Left ventricle myocardium superior (tissue), 1 donor: ENCODE measurements at regions not wholly inside any gene's neighbourhood (a gene's known extent, or its start where the extent isn't known, plus 50 kb on each side); places are given as distances from the start of the nearest gene placed in this dataset.
"Not testable (repeated sequence)": the region's sequence is repeated elsewhere in the genome, so short reads cannot be mapped to it uniquely, and the experiment has no call there.

ENCODE experiments used
- ATAC-seq: fragments of 200-7000 bp; cut with Tn5 transposase; one replicate; pipeline ENCODE4 v1.9.1; 2020; ENCODE audit warnings: mild to moderate bottlenecking, moderate library complexity
- DNase-seq: peaks from one replicate; pipeline ENCODE4 v3.0.0-alpha.2; 2020
- intact Hi-C: fragments of 100-400 bp; cut with micrococcal nuclease; formaldehyde crosslinking; loops from one replicate; pipeline ENCODE4 v1.11.0; 2022
- donor health status: DM: no; HTN: yes; CAD: no; lungs with severe emphysema.

DNA sequence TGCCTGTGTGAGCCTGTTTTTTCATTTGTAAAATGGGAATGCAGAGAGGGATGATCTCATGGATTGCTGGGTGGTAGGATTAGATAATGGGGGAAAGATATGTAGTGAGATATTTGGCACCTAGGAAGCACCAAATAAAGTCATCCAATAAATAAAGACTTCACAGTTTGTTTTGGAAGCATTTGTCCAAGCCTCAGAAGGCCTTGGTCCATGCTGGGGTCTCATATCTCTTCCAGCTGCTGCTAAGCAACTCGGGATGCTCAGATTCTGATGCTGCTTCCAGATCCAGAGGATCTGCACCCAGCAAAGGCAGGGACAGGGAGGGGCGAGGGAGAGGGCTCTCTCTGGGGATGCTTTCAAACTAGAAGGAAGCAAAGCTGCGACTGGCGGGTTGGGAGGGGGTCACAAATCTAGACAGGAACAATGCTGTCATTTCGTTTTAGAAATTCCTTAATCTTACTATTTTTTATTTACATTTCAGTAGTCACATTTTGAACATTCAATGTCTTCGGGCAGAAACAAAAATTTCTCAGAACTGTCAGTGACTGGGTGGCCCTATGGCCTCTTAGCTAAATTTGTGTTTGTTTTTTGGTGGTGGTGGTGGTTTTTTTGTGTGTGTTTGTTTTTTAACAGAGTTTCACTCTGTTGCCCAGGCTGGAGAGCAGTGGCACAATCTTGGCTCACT lies 114.9 kb upstream of the CDH5 start:
- ATAC-seq (peak; percentile 33), DNase-seq (no peak)
- intact Hi-C loops = no loop called here

DNA sequence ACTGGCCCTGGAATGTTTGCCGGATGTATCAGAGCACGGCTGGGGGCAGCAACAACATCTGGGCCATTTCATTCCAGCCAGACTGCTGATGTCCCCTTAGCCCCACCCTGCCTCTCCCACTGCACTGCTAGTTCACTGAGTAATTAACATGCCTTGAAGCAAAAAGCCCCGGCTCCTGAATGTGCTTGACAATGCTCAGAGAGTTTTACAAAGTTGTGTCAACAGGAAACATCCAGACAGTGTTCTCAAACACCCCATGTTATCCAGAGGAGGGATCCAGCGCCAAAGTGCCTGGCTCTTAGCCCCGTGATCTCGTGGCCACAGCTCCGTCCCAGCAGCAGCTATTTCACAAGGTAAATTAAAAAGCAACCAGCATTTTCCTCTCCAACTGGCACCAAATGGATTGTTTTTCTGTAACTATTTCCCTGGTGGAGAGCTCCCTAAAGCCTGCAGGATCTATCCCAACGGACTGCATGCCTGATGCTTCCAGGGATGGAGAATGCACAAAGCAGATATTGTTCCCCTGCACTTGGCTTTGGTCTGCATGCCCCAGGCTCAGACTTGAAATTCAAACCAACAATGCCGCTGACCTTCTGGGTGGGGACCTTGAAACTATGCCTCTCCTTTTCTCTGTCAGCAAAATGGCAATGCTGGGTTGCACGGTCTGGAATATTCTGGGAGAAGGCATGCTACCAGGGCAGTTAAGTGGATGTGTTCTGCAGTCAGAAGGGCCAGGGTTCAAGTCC lies 115.6 kb upstream of the CDH5 start:
- intact Hi-C loops = no loop called here
- peak; percentile 89 for DNase-seq
- peak; percentile 81 for ATAC-seq

DNA sequence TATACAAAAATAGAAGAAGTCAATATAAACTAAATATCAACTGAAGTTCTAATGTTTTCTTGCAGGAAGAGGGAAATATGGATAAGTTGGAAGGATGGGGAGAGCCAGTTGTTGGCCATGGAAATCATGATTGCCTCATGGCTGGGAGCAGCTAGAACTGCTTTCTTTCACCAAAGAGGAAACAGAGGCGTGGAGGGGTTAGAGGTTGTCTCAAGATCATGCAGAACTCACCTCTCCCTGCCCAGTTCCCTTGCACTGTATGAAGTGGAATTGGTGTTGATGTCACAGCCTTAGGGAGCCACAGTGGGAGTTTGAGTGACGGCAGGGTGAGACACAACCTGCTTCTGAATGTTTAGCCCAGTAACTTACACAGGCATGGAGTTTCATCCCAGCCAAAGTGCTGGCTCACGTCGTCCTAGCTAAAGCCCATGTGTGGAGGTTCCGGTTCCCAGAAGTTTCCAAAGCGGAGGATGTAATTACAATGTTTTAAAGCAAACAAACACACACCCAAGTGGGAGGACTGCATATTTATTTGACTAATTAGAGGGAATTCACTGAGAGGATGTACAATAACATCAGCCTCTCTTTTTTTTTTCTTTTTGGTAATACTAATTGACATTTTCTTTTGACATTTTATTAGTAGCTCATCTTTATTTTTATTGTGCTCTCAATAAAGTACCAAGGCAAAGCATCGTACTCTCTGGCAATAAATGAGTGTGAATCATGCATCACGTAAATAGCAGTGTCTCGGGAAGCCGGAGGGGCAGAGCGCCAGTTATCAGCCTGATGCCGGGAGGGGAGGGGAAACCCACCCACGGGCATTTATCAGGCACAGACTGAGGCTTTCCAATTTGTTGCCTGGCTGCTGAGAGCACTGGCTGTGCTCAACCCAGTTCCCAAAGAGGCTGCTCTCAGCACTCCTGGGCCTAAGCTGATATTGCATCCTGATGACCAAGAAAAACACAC lies 118.7 kb upstream of the CDH5 start:
- ATAC-seq (peak; percentile 80), DNase-seq (peak; percentile 85)
- intact Hi-C loops = no loop called here

DNA sequence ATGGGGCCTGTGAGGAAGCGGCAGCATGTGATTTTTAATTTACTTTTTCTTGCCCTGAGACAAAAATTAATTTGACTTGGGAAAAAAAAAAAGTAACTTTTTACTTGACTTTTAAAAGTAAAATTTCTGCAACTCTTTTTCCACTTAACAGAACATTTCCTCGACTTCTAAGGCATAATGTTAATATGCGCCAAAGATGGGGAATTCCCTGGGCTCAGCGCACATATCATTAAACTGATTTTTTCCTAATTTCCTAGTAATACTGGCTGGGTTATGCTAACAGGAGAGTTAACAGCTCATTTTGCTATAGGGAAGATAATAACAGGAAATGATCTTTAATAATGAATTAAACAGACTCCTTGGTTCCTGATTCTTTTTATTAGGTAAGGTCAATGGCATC lies 120.6 kb upstream of the CDH5 start:
- DNase-seq (no peak), ATAC-seq (no peak)
- intact Hi-C loops = no loop called here

DNA sequence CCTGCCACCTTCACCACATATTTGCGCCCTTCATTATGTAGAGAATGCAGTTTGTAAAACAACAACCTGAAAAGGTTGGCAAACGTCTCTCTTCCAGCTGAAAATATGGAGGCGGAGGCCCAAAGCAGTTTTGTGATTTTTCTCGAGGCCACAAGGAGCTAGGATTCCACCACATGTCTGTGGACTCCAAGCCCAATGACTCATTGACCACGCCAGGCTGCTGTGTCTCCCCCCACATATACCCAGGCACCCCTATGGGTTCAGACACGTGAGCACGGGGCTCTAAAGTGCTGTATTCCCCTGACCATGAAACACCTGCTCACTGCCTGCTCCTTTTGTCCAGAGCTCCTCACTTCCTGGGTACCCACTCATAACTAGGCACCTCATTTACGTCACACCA lies 121.4 kb upstream of the CDH5 start:
- ATAC-seq (no peak), DNase-seq (no peak)
- intact Hi-C loops = no loop called here

DNA sequence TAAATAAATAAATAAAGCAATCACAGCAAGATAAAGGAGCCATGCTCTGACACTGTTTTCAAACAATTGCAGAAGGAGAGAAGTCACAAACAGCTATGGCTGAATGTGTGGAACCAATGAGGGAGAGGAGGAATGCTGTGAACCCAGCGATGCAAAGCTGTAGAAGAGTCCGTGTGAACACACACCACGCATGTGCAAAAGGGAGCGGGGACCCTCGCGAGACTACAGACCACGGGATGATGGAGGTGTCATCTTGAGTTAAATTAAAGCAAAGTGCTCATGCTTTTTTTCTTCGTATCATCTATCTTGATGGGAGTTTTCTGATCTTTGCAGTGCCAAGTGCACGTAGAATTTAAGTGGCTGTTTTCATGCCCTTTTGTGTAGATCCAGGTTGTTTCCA lies 123.8 kb upstream of the CDH5 start:
- ATAC-seq (no peak), DNase-seq (no peak)
- intact Hi-C loops = no loop called here

DNA sequence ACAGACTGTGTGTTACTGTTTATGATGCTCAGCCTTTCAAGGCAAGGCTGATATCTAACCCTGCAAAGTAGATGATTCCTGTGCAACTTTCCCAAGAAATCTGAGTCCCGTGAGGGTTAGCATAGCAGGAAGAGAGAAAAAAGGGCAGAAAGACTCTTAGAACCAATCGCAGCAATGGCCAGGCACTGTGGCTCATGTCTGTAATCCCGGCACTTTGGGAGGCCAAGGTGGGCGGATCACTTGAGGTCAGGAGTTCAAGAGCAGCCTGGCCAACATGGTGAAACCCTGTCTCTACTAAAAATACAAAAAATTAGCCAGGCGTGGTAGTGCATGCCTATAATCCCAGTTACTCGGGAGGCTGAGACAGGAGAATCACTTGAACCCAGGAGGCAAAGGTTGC lies 124.3 kb upstream of the CDH5 start:
- intact Hi-C loops, DNase-seq, ATAC-seq: not testable (repeated sequence)

DNA sequence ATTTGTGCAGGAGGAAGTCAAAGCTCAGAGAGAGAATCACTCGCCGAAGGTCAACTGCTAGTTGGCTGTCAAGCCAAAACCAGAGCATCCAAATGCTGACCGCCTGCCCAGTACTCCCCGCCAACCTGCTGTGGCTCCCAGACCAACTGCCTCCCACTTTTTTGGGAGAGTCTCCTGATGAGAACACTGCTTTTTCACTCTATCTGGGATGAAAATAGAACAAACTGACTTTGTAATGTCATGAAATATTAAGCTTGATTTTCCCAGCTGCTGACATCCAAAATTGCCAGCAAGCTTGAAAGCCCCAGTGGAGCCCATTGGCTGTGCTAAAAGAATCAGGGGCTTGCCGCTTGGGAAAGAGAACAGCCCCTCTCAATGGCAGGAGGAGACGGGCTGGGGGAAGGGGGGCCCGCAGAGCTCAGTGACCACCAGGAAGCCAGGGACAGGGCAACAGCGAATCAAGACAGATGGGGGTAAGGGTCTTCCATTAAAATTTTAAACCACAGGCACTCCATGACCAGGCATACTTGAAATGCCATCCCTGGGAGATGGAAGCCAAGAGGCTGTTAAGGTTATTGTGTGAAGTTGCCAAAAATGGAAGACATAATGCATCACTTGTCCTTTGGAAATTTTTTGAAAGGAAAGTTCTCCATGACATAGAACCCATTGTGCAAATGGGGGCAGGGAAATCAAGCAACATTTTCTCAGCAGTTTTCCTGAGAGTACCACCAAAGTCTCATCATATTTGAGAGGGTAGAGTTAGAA lies 125.7 kb upstream of the CDH5 start:
- intact Hi-C loops = no loop called here
- peak; percentile 85 for ATAC-seq
- DNase-seq = peak; percentile 55

DNA sequence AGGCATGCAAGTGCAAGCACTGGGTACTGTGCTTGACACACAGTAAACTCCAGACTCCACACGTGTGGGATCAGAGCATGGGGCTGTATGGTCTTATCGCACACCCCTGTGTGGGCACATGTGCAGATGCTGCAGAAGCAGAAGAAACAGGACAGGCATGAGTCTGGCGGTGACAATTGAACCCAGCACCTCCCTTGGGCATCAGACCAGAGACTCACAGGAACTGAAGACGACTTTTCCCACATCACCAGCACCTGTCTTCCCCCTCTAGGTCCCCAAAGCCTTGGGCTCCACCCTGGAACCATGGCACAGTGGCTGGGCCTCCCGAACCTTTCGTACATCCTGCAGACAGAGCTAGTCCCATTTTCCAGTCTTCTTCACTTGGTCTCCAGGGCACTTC lies 126.4 kb upstream of the CDH5 start:
- ATAC-seq (no peak), DNase-seq (no peak)
- intact Hi-C loops = no loop called here

DNA sequence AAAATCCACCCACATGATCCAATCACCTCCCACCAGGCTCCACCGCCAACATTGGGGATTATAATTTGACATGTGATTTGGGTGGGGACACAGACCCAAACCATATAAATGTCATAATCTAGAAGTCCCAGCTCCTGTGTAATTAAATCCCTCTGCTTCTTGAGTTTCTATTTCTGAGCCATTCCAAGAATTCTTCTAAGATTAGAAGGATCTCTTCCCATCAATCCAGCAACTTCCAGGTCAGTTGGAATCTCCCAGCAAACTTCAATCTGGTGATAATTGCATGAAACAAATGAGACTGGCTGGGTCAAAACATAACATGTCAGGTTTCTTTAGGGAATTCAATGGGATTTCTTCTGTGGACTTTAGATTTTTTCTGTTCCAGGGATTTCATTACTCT lies 127.8 kb upstream of the CDH5 start:
- intact Hi-C loops = no loop called here
- DNase-seq = no peak
- no peak for ATAC-seq

DNA sequence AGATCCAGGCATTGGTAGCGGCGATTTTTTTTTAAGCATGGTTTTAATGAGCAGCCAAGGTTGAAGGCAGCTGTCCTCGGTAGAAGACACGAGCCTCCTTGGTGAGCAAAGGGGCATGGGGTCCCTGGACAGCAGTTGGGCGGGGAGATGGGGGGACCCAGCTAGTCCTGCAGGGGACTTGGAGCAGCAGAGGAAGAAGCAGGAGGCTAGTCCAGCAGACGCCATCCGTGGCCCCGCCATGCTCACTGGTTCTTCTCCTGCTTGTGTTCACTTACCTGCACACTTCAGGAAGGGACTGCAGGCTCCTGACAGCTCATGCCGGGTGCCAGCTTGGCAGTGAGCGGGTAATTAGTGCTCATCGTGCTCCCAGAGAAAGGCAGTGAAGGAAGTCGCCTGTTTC lies 130.2 kb upstream of the CDH5 start:
- intact Hi-C loops = no loop called here
- no peak for DNase-seq

DNA sequence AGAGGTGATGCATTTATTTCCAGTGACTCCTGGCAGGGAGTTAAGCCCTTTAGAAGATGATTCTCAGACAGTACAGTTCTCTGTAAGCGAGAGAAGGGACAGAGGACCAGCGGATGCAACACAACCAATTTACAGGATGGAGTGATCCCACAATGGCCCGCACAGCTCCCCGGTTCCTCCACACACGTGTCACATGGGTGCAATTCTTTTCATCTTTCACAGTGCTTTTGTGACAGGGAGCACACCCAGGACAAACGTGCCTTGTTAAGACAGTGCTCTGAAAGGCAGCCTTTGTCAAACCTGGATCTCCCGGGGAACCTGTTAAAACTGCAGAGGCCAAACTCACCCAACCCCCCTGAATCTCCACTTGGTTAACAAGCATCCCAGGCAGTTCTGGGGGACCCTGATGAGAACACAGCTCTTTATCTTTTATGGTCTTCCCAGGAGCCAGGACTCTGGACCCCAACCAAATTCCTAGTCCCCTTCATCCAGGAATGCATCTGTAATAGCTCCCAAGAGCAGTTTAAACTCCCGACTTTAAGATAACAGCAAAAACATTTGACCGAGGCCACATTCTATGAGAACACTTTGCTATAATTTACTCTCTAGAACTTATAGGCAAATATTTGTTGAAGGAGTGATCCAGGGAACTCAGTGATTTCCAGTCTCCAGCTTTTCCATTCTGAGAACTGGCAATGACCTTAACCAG lies 134.9 kb upstream of the CDH5 start:
- intact Hi-C loops = no loop called here
- DNase-seq = no peak
- ATAC-seq = no peak

More for the DNA sequence above, 130.2 kb upstream of the CDH5 start:
- ATAC-seq = no peak

DNA sequence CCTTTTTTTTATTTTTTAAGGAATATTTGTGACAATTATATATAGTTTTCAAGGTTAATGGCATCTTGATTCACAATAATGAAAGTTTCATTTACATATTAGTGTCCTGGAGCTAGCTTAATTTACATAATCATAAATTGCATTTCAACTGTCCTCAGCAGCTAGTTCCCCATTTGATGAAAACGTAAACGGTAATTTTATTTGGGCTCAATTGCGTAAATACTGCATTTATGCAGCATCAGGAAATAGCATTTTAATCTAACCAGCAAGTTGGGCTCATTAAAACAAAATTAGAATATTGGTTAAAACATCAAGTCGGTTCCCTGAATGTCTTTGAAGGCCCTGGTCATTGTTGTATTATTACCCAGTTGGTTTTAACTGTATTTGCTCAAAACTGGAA lies 136.8 kb upstream of the CDH5 start:
- ATAC-seq = no peak
- intact Hi-C loops = no loop called here
- no peak for DNase-seq

DNA sequence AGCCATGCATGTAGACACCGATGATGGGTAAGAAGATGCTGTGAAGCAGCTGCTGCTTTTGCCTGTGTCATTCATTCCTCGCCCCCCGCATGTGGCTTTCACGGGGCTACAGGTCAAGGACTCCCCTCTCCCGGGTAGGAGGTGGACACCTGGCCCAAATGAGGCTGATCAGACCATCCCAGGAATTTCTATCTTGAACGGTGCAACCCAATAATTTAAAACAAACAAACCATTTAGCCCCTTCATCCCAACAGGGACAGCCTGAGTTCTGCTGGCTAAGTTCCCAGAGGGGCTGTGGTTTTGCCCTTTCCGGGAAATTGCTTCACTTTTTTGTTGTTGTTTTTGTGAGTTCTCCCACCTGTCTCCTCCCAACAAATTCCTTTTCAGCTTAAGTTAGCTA lies 137.7 kb upstream of the CDH5 start:
- DNase-seq (no peak), ATAC-seq (no peak)
- intact Hi-C loops = no loop called here

DNA sequence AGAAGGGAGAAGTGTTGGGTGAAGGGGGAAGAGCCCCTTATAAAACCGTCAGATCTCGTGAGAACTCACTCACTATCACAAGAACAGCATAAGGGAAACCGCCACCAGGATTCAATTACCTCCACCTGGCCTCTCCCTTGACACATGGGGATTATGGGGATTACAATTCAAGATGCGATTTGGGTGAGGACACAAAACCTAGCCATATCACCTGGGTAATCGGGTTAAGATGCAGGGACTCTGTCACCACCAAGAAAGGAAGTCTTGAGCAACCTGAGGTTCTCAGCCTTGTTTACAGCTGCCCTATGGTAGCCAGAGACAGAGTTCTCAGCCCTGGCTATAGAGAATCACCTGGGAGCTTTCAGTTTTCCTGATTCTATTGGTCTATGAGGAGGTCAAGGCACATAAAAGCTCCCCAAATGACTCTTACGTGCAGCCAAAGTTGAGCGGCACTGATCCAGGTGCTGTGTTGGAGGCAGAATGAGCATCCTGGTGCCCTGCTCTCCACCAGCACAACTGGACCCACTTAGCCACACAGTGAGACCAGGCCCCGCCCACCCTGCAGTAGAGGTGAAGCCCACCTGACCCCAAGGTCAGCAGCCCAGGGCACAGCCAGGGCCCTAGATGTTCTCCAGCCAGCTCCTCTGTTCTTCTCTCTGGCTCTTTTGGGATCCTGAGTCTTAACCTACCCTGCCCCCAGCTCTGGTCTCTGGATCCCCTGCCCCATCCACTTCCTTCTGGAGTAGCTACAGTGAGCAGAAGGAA lies 138.5 kb upstream of the CDH5 start:
- DNase-seq (no peak), ATAC-seq (no peak)
- intact Hi-C loops = no loop called here

DNA sequence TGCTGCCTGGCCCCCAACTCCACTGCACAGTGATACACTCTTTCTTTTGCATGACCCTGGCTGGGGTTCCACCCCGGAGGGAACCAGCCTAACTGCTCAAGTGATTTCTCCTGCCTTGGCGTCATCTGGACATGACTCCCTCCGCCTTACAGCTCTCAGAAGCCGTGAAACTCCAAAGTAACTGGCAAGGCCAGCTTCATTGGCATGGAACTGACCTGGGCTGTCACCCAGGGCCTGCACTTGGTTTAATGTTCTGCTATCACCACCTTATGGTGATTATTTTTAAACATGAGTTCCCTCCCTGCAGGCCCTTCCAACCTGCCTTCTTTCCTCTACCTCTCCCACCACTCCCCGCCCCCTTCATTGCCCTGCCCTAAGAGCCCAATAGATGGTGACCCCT lies 139.7 kb upstream of the CDH5 start:
- ATAC-seq = peak; percentile 86
- DNase-seq = peak; percentile 69
- intact Hi-C loops = no loop called here

DNA sequence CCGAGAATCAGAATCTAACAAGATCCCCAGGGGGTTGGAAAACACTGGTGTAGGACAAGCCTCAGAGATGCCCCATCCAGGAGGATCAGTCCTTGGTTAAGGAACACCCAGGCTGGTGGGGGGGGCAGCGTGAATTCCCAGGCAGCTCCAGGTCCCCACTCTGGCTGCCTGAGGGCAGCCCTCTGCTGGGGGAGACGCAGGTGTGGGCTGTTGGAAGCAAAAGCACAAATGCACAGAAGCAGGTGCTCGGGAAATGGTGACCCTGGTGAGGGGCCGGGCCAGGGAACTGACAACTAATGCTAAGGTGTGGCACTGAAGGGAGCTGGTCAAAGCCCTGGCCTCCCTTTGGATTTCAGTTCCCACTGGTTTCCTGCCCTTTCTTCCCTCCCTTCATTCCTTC lies 140.8 kb upstream of the CDH5 start:
- DNase-seq (no peak), ATAC-seq (no peak)
- intact Hi-C loops = no loop called here

DNA sequence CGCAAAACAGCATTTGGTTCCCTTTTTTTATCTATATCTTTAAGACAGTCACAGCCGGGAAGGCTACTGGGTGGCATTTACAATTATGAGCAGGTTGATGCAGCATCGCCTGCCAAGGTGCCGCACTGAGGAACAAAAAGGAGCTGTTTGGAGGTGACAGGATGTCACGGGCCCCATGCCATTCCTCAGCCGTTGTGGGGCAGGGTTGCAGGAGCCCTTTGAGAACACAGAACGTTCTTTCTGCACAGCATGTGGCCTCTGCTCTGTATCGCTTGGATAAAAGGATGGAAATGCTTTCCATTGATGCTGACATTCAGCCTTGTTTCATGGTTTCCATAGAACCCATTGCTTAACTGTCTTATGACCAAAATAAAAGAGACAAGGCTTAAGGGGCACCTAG lies 141.9 kb upstream of the CDH5 start:
- DNase-seq = no peak
- ATAC-seq = no peak
- intact Hi-C loops = no loop called here
